D721Med (cell line): ENCODE measurements at regions not wholly inside any gene's neighbourhood (a gene's known extent, or its start where the extent isn't known, plus 50 kb on each side); places are given as distances from the start of the nearest gene placed in this dataset.

Experiments used
- DNase-seq: peaks from one replicate; pipeline ENCODE4 v3.0.0; 2011; ENCODE audit warnings: low spot score; ENCODE audit not compliant: insufficient read length
- FAIRE-seq: peaks from 2 replicates; lab custom pipeline; 2011; peaks lifted over from hg19 to GRCh38; lab: Jason Lieb, UNC
- TF ChIP-seq, protein P1 (sequence below): IDR thresholded peaks from 2 replicates; pipeline ENCODE4 v1.5.1; 2012; ENCODE audit warnings: mild to moderate bottlenecking, control low read depth; ENCODE audit not compliant: insufficient read depth; ENCODE audit errors: missing control alignments

GRCh38 chr5:103424026-103424425 lies 138.6 kb downstream of the NUDT12 start:
- DNase-seq = no peak
- no peak for FAIRE-seq
- TF ChIP-seq, protein P1, sequence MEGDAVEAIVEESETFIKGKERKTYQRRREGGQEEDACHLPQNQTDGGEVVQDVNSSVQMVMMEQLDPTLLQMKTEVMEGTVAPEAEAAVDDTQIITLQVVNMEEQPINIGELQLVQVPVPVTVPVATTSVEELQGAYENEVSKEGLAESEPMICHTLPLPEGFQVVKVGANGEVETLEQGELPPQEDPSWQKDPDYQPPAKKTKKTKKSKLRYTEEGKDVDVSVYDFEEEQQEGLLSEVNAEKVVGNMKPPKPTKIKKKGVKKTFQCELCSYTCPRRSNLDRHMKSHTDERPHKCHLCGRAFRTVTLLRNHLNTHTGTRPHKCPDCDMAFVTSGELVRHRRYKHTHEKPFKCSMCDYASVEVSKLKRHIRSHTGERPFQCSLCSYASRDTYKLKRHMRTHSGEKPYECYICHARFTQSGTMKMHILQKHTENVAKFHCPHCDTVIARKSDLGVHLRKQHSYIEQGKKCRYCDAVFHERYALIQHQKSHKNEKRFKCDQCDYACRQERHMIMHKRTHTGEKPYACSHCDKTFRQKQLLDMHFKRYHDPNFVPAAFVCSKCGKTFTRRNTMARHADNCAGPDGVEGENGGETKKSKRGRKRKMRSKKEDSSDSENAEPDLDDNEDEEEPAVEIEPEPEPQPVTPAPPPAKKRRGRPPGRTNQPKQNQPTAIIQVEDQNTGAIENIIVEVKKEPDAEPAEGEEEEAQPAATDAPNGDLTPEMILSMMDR = no peak

GRCh38 chr5:103422756-103423155 lies 139.8 kb downstream of the NUDT12 start:
- TF ChIP-seq, protein P1 = no peak
- DNase-seq (no peak), FAIRE-seq (no peak)

DNA sequence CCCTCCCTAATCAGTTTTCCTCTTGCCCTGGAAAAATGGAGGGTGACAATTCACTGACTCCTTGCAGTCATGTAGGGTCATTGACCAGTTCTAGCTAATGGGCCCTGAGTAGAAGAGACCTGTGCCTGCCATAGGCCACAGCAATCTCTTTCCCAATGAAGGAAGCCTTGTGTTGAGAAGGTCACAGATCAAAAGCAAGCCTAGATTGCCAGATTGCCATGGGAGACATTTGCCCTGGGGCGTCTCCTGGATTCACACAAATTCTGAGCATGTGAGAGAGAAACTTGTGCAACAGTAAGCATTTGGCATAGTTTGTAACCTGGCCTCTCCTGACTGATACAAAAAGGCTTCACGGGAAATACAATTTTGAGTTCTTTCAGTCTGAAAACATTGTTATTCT lies 148.0 kb downstream of the NUDT12 start:
- FAIRE-seq = no peak
- DNase-seq = no peak
- TF ChIP-seq, protein P1 = no peak

DNA sequence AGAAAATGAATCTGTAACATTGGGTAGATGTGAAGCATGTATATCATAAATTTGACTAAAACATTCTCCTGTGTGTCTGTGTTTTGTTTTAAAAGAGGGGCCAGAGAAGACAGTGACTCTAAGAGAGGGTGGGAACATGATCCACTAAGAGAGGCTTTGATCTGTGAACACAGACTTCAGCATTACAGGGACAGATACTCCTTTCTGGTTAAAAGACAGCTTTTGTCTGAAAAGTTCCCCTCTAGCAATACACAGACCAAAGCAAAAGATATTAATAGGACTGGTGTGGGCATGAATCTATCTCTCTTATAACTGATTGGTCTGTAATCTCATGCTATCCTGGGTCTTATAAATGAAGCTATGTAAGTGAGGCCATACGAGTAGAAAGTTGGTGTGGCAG lies 150.9 kb downstream of the NUDT12 start:
- FAIRE-seq (no peak), DNase-seq (no peak)
- TF ChIP-seq, protein P1 = no peak

GRCh38 chr5:103410172-103410571 lies 151.6 kb downstream of the MACIR start:
- FAIRE-seq (no peak), DNase-seq (no peak)
- TF ChIP-seq, protein P1 = no peak

DNA sequence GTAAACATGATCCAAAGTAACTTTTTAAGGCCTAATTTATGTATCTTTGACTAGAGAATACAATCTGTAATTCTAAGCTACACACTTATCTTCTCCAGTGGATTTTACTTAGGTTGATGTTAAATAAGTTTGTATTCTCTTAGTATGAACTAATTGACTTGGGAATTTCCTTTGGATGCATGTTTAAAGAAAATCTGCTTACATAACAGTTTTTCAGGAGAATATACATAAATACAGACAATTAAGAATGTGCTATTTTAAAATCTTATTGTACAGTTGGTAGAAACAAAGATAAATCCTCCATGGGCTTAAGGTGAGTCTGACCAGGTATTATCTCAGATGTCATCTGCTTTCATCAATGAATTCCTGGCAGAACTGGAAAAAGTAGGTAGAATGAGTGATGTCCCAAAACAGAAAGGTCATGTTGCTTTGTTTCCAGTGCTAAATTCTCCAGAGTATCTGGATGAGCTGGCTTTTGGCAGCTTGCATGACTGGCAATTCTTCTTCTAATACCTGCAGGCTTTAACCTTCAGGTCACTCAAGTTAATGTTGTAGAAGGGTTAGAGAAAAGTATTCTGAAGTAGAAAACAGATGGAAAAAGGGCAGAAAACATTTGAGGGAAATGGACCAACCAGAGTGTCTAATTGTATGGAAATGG lies 150.6 kb downstream of the MACIR start:
- no peak for DNase-seq
- no peak for FAIRE-seq
- TF ChIP-seq, protein P1 = no peak

GRCh38 chr5:103408408-103408807 lies 149.8 kb downstream of the MACIR start:
- FAIRE-seq (no peak), DNase-seq (no peak)
- TF ChIP-seq, protein P1 = no peak
